CD14-positive monocyte (primary cell): ENCODE measurements at regions not wholly inside any gene's neighbourhood (a gene's known extent, or its start where the extent isn't known, plus 50 kb on each side); places are given as distances from the start of the nearest gene placed in this dataset.

Source experiments
- DNase-seq, 3 donors: peaks; one replicate each; pipeline ENCODE4 v3.0.0-alpha.2; 2011 to 2022
- H2AFZ ChIP-seq: 2 replicates; pipeline ENCODE4 v1.6.0; 2012; ENCODE audit warnings: mild to moderate bottlenecking, low read depth, low read length, inconsistent platforms; ENCODE audit not compliant: insufficient read depth, poor library complexity, severe bottlenecking
- H3K27ac ChIP-seq, 2 donors: 1 replicate in 1 of 2; 2 replicates in 1 of 2; pipeline ENCODE4 v1.5.1; 2012 to 2013; ENCODE audit warnings: low read length in 2 of 2, control low read depth in 1 of 2, inconsistent platforms in 1 of 2, low read depth in 1 of 2, mild to moderate bottlenecking in 1 of 2
- H3K27me3 ChIP-seq, 2 donors: one replicate each; pipeline versions ENCODE4 v1.6.0 to v1.6.1; 2011 to 2013; ENCODE audit warnings: low read length in 2 of 2; ENCODE audit not compliant: control insufficient read depth in 2 of 2, insufficient read depth in 2 of 2
- H3K36me3 ChIP-seq, 2 donors: replicated peaks in 1 of 2; 1 replicate in 1 of 2; 2 replicates in 1 of 2; pipeline versions ENCODE4 v1.5.1 to v1.6.1; 2012 to 2013; ENCODE audit warnings: low read length in 2 of 2, control low read depth in 1 of 2, inconsistent platforms in 1 of 2, mild to moderate bottlenecking in 1 of 2; ENCODE audit not compliant: insufficient read depth in 2 of 2, control insufficient read depth in 1 of 2
- H3K4me1 ChIP-seq, 2 donors: 1 replicate in 1 of 2; 2 replicates in 1 of 2; pipeline versions ENCODE4 v1.5.1 to v1.6.1; 2012 to 2013; ENCODE audit warnings: low read length in 2 of 2, control low read depth in 1 of 2, inconsistent platforms in 1 of 2, mild to moderate bottlenecking in 1 of 2, moderate library complexity in 1 of 2; ENCODE audit not compliant: insufficient read depth in 2 of 2, control insufficient read depth in 1 of 2
- H3K4me2 ChIP-seq: replicated peaks from 2 replicates; pipeline ENCODE3; 2012; ENCODE audit warnings: low read length, moderate library complexity, mild to moderate bottlenecking; ENCODE audit not compliant: poor library complexity, severe bottlenecking; ENCODE audit errors: extremely low read depth
- H3K4me3 ChIP-seq, 3 experiments: fragments of 200-600 bp in 1 of 3; sonication (generic) in 1 of 3; replicated peaks in 1 of 3; 1 replicate in 2 of 3; 2 replicates in 1 of 3; pipeline ENCODE4 v1.5.1; 2011 to 2013; ENCODE audit warnings: low read length in 3 of 3, mild to moderate bottlenecking in 3 of 3, control low read depth in 2 of 3, low read depth in 2 of 3, inconsistent platforms in 1 of 3, moderate library complexity in 1 of 3
- H3K79me2 ChIP-seq: 2 replicates; pipeline ENCODE4 v1.6.0; 2012; ENCODE audit warnings: mild to moderate bottlenecking, control low read depth, inconsistent platforms, low read length, moderate library complexity; ENCODE audit not compliant: insufficient read depth
- H3K9ac ChIP-seq: 2 replicates; pipeline ENCODE4 v1.6.0; 2017; ENCODE audit warnings: low read length, mild to moderate bottlenecking; ENCODE audit not compliant: insufficient read depth, poor library complexity, severe bottlenecking
- H3K9me3 ChIP-seq, 2 donors: replicated peaks in 1 of 2; 1 replicate in 1 of 2; 2 replicates in 1 of 2; pipeline versions ENCODE4 v1.5.1 to v1.6.1; 2012 to 2013; ENCODE audit warnings: low read length in 2 of 2, control low read depth in 1 of 2; ENCODE audit not compliant: control insufficient read depth in 1 of 2, insufficient read depth in 1 of 2
- H4K20me1 ChIP-seq: 2 replicates; pipeline ENCODE4 v1.6.0; 2012; ENCODE audit warnings: mild to moderate bottlenecking, low read length, control low read depth, moderate library complexity; ENCODE audit not compliant: insufficient read depth
- H3K27ac Mint-ChIP-seq, 7 donors: one replicate each; pipeline ENCODE4 v1.8.0; 2020; ENCODE audit warnings: mild to moderate bottlenecking in 7 of 7, mixed read lengths in 7 of 7, moderate library complexity in 6 of 7, inconsistent platforms in 2 of 7
- H3K27me3 Mint-ChIP-seq, 3 donors: one replicate each; pipeline ENCODE4 v1.8.0; 2021 to 2022; ENCODE audit warnings: low read depth in 3 of 3, mild to moderate bottlenecking in 3 of 3, mixed read lengths in 3 of 3, moderate library complexity in 3 of 3, inconsistent platforms in 1 of 3
- H3K36me3 Mint-ChIP-seq, 2 donors: one replicate each; pipeline ENCODE4 v1.8.0; 2020; ENCODE audit warnings: mixed read lengths in 2 of 2, inconsistent platforms in 1 of 2, mild to moderate bottlenecking in 1 of 2
- H3K4me1 Mint-ChIP-seq: one replicate; pipeline ENCODE4 v1.8.0; 2020; ENCODE audit warnings: mild to moderate bottlenecking, mixed read lengths
- H3K4me3 Mint-ChIP-seq, 2 donors: one replicate each; pipeline ENCODE4 v1.8.0; 2020; ENCODE audit warnings: mild to moderate bottlenecking in 2 of 2, mixed read lengths in 2 of 2, moderate library complexity in 1 of 2
- H3K9me3 Mint-ChIP-seq, 7 donors: one replicate each; pipeline ENCODE4 v1.8.0; 2020 to 2022; ENCODE audit warnings: mixed read lengths in 7 of 7, mild to moderate bottlenecking in 6 of 7, moderate library complexity in 6 of 7, inconsistent platforms in 2 of 7
- WGBS: methylation state at CpG from one replicate; pipeline ENCODE4 v1.1.5; 2013; ENCODE audit warnings: missing lambda C conversion rate; ENCODE audit not compliant: insufficient coverage; 5-methylcytosine and 5-hydroxymethylcytosine counted together
- intact Hi-C, 2 donors: fragments of 100-400 bp; cut with micrococcal nuclease; formaldehyde crosslinking; loops; one replicate each; pipeline versions ENCODE4 v1.15.0 to v1.15.1; 2023
- TF ChIP-seq, protein P1 (sequence below): fragments of 200-600 bp; IDR thresholded peaks from one replicate; pipeline ENCODE4 v1.8.0; 2022; ENCODE audit warnings: antibody characterized with exemption, mild to moderate bottlenecking

DNA sequence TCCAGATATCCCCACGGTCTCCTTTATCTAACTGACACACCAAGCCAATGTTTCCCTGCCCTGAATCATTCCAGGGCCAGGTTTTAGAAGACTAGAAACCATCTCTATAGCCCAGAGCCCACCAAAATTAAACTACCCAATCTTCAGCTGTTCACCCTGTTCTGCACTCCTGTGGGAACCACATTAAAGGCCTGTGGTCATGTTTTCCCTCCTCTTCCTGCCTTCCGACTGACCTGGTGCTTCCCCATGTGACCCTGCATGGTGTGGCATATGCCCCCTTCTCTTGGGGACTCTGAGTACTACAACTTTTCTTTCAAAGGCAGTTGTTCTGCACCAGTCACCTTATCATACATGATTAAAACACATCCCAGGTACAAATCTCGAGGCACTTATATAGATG, 155.0 kb downstream of the TMEM200A start:
- Mint-ChIP-seq H3K27ac (no peak overlapping the region), H3K36me3 (no peaks in the 10 kb centered on the region), H3K4me1 (peaks cover 2% of the 10 kb centered on the region), H3K27me3 (peaks cover 0 to 4% (median 0%) of the 10 kb centered on the region in 3 donors), H3K4me3 (no peak overlapping the region), H3K9me3 (peaks cover 3 to 11% (median 6%) of the 10 kb centered on the region in 7 donors)
- no peak overlapping the region for H2AFZ ChIP-seq
- H3K4me2 ChIP-seq, result no peak overlapping the region
- intact Hi-C loops, result loop anchor here in 1 of 2 donors (10.0 kb wide), 1 partner anchor 76 kb away; no protein-coding TSS in a partner anchor
- no peaks in the 10 kb centered on the region for H3K27me3 ChIP-seq
- TF ChIP-seq, protein P1, sequence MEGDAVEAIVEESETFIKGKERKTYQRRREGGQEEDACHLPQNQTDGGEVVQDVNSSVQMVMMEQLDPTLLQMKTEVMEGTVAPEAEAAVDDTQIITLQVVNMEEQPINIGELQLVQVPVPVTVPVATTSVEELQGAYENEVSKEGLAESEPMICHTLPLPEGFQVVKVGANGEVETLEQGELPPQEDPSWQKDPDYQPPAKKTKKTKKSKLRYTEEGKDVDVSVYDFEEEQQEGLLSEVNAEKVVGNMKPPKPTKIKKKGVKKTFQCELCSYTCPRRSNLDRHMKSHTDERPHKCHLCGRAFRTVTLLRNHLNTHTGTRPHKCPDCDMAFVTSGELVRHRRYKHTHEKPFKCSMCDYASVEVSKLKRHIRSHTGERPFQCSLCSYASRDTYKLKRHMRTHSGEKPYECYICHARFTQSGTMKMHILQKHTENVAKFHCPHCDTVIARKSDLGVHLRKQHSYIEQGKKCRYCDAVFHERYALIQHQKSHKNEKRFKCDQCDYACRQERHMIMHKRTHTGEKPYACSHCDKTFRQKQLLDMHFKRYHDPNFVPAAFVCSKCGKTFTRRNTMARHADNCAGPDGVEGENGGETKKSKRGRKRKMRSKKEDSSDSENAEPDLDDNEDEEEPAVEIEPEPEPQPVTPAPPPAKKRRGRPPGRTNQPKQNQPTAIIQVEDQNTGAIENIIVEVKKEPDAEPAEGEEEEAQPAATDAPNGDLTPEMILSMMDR, result no peak
- no peak for DNase-seq
- no peaks in the 10 kb centered on the region for H3K9me3 ChIP-seq
- no peak overlapping the region for H3K27ac ChIP-seq
- H4K20me1 ChIP-seq, result no peaks in the 10 kb centered on the region
- no peaks in the 10 kb centered on the region for H3K36me3 ChIP-seq
- no peak overlapping the region for H3K4me3 ChIP-seq
- H3K4me1 ChIP-seq, result no peaks in the 10 kb centered on the region
- no peak overlapping the region for H3K9ac ChIP-seq
- WGBS, result 93% methylated on average over 1 of the region's 3 CpGs
- no peaks in the 10 kb centered on the region for H3K79me2 ChIP-seq

DNA sequence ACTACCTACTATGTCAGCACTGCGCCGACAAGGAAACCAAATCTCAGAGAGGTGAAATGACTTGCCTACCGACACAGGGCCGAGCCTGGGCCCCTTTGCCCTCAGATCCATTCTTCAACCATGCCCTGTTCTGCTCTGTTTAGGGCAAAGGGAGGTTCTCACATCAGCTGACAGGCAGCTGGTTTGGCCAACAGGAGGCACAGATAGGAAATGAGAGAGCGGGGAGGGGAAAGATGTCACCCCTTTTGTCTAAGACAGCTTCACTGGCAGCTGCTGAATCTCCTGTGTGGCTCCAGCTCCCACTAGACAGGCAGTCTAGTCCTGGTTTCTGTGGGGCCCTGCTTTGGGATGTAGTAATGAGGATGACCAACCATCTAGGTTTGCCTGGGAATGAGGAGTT, 158.7 kb downstream of the TMEM200A start:
- intact Hi-C loops, result loop anchor here in 1 of 2 donors (10.0 kb wide), 1 partner anchor 80 kb away; no protein-coding TSS in a partner anchor
- H3K27me3 ChIP-seq, result no peaks in the 10 kb centered on the region
- no peak for DNase-seq
- peaks cover 0 to 4% of the 10 kb centered on the region in 2 donors for H3K9me3 ChIP-seq
- no peak overlapping the region for H3K9ac ChIP-seq
- H3K9me3 Mint-ChIP-seq, result peaks cover 2 to 14% (median 10%) of the 10 kb centered on the region in 7 donors
- no peak overlapping the region for H3K4me3 Mint-ChIP-seq
- no peaks in the 10 kb centered on the region for H3K4me1 ChIP-seq
- H3K27ac ChIP-seq, result no peak overlapping the region
- H3K36me3 ChIP-seq, result no peaks in the 10 kb centered on the region
- no peak overlapping the region for H3K4me3 ChIP-seq
- no peaks in the 10 kb centered on the region for H3K79me2 ChIP-seq
- H3K4me1 Mint-ChIP-seq, result peaks cover 2% of the 10 kb centered on the region
- no peak overlapping the region for H3K27ac Mint-ChIP-seq
- H3K36me3 Mint-ChIP-seq, result no peaks in the 10 kb centered on the region
- TF ChIP-seq, protein P1, result no peak
- WGBS, result 91% methylated on average over 4 of the region's 5 CpGs
- H2AFZ ChIP-seq, result no peak overlapping the region
- H4K20me1 ChIP-seq, result no peaks in the 10 kb centered on the region
- no peak overlapping the region for H3K4me2 ChIP-seq
- peaks cover 0 to 4% (median 0%) of the 10 kb centered on the region in 3 donors for H3K27me3 Mint-ChIP-seq
